ENCODE measurements at regions not wholly inside any gene's neighbourhood (a gene's known extent, or its start where the extent isn't known, plus 50 kb on each side); places are given as distances from the start of the nearest gene placed in this dataset.

DNA sequence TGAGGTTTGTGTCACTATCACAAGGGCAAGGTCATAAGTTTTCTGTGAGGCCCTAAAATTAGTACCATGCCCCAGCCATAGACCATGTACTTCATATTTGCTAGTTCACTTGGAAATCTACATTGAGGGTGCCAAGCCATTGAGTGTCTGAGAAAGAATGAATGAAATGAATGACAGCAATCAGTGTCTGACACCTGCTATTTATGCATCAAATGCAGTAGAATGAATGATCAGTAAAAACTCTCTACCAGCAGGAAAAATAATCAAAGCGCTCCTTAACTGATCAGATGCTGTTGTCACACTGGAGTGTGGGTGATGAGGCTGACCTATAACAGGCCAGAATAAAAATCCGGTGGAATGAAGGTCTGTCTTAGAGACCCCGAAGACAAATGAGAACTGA is 467.9 kb upstream of the B3GAT1 start:
- no peak overlapping the region for H3K27ac Mint-ChIP-seq
- no peak for DNase-seq
- no peaks in the 10 kb centered on the region for H3K9me3 Mint-ChIP-seq
- no peaks in the 10 kb centered on the region for H3K36me3 Mint-ChIP-seq
- no peak overlapping the region for H3K4me3 Mint-ChIP-seq
- H3K4me1 Mint-ChIP-seq = no peaks in the 10 kb centered on the region
- H3K27me3 Mint-ChIP-seq = peaks cover 14% of the 10 kb centered on the region

DNA sequence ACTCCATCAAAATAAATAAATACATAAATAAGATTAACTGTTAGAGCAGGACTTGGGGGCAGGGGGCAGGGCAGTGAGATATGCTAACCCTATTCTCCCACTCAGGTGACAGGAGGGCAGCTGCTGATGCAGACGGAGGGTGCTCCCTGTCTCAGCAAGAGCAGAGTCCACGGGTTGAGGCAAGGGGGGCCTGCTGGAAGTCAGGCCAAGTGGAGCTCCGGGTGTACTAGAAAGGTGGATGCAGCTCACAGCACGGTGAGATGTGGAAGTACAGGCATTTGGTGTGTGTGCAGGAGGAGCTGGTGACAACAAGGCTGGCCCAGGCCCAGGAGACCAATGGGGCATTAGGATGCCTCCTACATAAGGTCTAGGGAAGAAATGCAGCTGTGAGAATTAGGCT is 467.3 kb upstream of the B3GAT1 start:
- Mint-ChIP-seq H3K9me3 (no peaks in the 10 kb centered on the region), H3K36me3 (no peaks in the 10 kb centered on the region), H3K4me3 (no peak overlapping the region), H3K27me3 (peaks cover 14% of the 10 kb centered on the region), H3K27ac (no peak overlapping the region), H3K4me1 (no peaks in the 10 kb centered on the region)
- no peak for DNase-seq

DNA sequence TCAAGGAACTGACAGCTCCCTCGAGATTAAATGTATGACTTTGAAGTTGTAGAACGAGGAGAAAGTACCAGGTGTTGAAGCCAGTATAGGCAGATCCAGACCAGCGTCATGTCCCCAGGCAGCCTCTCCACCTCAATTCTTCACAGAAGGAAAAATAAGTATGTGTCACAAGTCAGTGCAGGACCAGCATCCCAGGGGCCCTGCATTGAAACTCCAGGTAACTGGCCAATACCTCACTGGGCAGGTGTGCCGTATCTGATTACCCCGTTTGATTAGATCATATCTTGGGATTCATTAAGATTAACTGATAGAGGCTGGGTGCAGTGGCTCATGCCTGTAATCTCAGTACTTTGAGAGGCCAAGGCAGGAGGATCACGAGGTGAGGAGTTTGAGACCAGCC is 466.7 kb upstream of the B3GAT1 start:
- Mint-ChIP-seq H3K27ac (no peak overlapping the region), H3K36me3 (no peaks in the 10 kb centered on the region), H3K9me3 (no peaks in the 10 kb centered on the region), H3K27me3 (peaks cover 12% of the 10 kb centered on the region), H3K4me1 (no peaks in the 10 kb centered on the region), H3K4me3 (no peak overlapping the region)
- no peak for DNase-seq

DNA sequence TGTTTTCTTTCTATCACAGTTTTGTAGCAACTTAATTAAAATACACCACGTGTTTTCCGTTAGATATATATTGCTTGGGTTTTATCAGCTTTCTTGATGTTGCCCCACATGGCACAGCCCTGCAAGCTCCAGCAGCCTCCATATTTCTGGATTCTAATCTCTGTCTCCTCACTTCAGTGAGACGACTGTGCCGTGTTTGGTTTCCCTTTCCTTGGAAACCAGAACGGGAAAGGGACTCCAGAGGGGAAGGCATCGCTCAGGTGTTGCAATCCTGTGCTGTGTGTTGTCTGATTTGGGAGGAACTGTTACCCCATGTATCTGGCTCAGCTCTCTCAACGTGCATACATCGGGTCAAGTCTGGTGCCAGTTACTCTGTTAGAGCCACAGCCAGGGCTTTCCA is 464.2 kb upstream of the B3GAT1 start:
- no peaks in the 10 kb centered on the region for H3K36me3 Mint-ChIP-seq
- no peak overlapping the region for H3K4me3 Mint-ChIP-seq
- no peak for DNase-seq
- no peaks in the 10 kb centered on the region for H3K9me3 Mint-ChIP-seq
- no peaks in the 10 kb centered on the region for H3K4me1 Mint-ChIP-seq
- H3K27me3 Mint-ChIP-seq = peaks cover 6% of the 10 kb centered on the region
- no peak overlapping the region for H3K27ac Mint-ChIP-seq

DNA sequence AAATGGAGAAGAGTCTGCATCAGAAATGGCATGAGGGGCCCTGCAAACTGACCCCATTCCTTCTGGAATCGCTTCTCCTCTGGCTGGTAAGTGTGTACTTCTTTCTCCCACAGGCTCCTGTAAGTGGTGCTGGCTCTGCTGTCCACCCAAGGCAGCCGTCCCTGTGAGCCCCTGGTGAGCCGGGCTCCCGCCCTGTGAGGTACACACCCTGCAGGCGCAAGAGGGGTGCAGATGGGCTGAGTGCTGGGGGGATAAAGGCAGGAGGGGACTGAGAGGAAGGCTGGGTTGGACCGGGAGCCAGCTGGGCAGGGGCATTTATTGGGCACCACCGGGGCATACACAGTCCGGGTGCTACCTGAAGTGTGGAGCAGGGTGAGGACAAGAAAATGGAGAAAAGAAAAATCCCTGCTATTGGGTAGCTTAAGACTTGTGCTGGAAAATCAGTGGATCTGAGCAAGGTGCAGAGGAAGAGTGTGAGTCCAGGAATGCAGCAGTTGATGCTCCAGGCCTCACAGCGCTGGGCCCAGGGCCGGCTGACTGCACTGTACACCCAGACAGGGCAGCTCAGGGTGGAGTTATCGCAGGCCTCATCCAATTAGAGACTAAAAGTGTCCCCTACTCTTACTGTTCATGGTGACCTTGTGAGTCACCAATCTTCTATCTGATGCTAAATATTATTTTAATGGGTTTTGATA is 455.1 kb upstream of the B3GAT1 start:
- Mint-ChIP-seq H3K4me1 (peaks cover 3% of the 10 kb centered on the region), H3K4me3 (no peak overlapping the region), H3K9me3 (no peaks in the 10 kb centered on the region), H3K36me3 (no peaks in the 10 kb centered on the region), H3K27me3 (peaks cover 4% of the 10 kb centered on the region), H3K27ac (no peak overlapping the region)
- no peak for DNase-seq

DNA sequence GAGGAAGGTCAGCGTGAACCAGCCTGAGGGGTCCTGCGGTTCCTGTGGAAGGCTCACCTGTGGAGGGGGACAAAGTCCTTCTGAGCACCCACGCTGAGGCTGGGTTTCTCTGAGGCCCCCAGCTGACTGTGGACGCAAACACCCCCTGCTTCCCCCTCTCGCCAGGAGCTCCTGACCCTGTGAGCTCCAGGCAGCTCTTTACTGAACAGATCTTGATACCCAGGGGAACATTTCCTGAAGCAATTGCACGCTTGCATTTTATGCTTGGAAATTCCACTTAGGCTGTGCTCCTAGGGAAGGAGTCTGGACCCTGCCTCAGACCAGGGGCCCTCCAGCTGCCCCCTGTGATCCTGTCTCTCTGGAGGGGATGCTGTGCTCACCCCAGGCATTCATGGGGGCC is 454.2 kb upstream of the B3GAT1 start:
- H3K4me3 Mint-ChIP-seq = no peak overlapping the region
- no peaks in the 10 kb centered on the region for H3K36me3 Mint-ChIP-seq
- no peak for DNase-seq
- peaks cover 6% of the 10 kb centered on the region for H3K27me3 Mint-ChIP-seq
- no peak overlapping the region for H3K27ac Mint-ChIP-seq
- peaks cover 3% of the 10 kb centered on the region for H3K4me1 Mint-ChIP-seq
- no peaks in the 10 kb centered on the region for H3K9me3 Mint-ChIP-seq

DNA sequence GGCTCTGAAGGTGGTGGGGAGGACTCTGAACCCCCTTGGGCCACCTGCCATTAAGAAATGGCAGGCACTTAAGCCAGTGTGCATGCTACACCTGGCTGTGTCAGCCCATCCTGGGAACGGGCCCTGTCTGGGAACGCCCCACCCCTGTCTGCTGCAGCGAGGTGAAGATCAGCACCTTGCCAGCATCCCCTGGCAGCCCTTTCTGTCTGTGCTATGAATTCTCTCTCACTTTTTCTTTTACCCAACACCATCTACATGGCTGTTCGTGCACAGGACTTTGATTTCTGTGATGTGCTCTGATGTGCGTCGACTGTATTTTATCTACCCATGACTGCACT is 452.9 kb upstream of the B3GAT1 start:
- H3K27ac Mint-ChIP-seq = no peak overlapping the region
- H3K36me3 Mint-ChIP-seq = no peaks in the 10 kb centered on the region
- no peak overlapping the region for H3K4me3 Mint-ChIP-seq
- DNase-seq = no peak
- no peaks in the 10 kb centered on the region for H3K9me3 Mint-ChIP-seq
- H3K4me1 Mint-ChIP-seq = peaks cover 3% of the 10 kb centered on the region
- H3K27me3 Mint-ChIP-seq = peaks cover 11% of the 10 kb centered on the region

DNA sequence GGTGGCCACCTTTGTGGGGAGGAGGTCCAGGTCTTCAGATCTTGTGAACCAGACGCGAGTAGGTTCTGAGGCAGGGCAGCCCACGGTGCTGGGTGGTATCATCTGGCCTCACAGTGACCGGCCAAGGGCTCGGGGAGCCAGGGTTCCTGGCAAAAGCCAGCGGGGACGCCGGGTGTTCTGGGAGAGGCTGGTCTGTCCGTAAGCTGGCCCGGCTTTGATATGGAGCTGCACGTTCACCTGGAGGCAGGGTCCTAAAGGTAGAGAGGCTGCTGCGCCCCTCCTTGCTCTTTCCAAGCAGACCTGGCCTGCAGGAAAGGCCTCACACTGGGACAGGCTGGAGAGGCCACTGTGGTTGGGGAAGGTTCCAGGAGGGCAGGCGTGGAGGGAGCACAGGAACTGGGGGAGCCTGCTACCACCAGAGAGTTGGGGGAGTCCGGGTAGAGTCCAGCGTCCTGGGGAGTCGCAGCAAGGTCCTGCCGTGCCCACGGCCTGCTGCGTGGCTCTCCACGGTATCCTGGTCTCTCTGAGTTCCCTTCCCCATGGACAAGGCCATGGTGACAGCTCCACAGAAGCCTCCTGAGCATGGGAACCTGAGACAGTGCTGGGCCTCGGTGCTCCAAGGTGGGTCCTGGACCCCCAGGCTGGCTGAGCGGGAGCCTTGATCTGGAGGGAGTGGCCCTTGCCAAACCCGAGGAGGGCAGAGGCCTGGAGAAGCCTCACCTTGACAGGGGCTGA is 452.4 kb upstream of the B3GAT1 start:
- Mint-ChIP-seq H3K4me1 (peaks cover 3% of the 10 kb centered on the region), H3K9me3 (no peaks in the 10 kb centered on the region), H3K36me3 (no peaks in the 10 kb centered on the region), H3K27me3 (peaks cover 11% of the 10 kb centered on the region), H3K4me3 (no peak overlapping the region), H3K27ac (no peak overlapping the region)
- no peak for DNase-seq

DNA sequence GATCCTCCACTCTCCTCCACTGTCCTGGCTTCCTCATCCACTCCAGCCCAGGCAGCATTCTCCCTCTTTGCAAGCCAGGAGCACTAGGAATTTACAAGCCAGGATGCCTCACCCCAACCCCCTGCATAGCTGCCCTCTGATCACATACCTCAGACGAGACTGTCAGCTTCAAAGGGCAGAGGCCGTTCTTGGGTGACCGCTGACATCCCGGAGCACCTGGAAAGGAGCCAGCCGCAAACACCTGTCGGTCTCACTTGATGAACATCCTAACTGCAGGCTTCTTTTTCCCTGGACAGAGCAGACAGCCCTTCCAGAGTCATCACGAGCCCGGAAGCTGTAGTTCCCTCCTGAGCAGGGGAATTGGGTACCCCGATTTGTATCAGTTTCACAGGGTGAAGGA is 451.3 kb upstream of the B3GAT1 start:
- Mint-ChIP-seq H3K4me3 (no peak overlapping the region), H3K4me1 (peaks cover 3% of the 10 kb centered on the region), H3K27me3 (peaks cover 11% of the 10 kb centered on the region), H3K36me3 (no peaks in the 10 kb centered on the region), H3K9me3 (no peaks in the 10 kb centered on the region), H3K27ac (no peak overlapping the region)
- no peak for DNase-seq

DNA sequence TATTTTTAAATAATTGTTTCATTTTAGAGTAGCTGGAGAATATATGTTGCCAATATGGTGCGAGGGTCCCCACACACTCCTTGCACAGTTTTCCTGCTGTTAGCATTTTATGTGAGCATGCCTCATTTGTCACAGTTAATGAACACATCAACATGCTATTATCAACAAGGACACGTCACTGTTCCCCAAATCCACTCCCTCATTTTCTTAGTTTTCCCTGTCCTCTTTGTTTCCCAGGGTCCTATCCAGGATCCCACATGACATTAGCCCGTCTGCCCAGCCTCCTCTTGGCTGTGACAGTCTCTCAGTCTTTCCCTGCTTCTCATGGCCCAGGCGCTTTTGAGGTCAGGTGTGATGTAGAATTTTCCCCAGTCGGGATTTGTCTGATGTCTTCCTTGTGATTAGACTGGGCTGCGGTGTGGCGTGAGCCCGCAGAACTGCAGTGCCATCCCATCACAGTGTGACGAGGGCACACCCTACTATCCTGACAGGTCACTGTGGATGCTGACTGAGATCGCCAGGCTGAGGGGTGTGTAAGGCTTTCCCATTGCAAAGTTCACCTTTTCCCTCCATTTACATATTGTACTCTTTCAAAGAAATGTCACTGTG is 450.6 kb upstream of the B3GAT1 start:
- no peak overlapping the region for H3K27ac Mint-ChIP-seq
- H3K36me3 Mint-ChIP-seq = no peaks in the 10 kb centered on the region
- DNase-seq = no peak
- H3K4me3 Mint-ChIP-seq = no peak overlapping the region
- no peaks in the 10 kb centered on the region for H3K9me3 Mint-ChIP-seq
- H3K4me1 Mint-ChIP-seq = no peaks in the 10 kb centered on the region
- H3K27me3 Mint-ChIP-seq = peaks cover 8% of the 10 kb centered on the region

DNA sequence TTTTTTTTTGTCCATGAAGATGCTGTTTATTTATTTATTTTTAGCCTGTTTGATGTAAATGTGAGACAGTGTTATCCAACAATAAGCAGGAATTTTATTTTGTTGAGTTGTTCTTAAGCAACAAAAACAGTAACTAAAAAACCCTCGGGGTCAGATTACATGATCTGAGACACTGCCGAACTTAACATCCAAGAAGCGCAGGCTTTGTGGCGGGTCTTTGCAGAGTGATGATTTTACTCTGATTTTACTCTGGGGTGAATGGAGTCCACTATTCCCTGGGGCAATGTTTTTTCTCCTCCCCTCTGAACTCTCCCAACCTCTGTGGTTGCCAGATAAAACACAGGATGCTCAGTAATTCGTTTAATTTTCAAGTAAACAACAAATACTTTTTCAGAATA is 450.1 kb upstream of the B3GAT1 start:
- no peak for DNase-seq
- no peaks in the 10 kb centered on the region for H3K36me3 Mint-ChIP-seq
- peaks cover 8% of the 10 kb centered on the region for H3K27me3 Mint-ChIP-seq
- no peaks in the 10 kb centered on the region for H3K4me1 Mint-ChIP-seq
- H3K27ac Mint-ChIP-seq = no peak overlapping the region
- H3K9me3 Mint-ChIP-seq = no peaks in the 10 kb centered on the region
- no peak overlapping the region for H3K4me3 Mint-ChIP-seq

DNA sequence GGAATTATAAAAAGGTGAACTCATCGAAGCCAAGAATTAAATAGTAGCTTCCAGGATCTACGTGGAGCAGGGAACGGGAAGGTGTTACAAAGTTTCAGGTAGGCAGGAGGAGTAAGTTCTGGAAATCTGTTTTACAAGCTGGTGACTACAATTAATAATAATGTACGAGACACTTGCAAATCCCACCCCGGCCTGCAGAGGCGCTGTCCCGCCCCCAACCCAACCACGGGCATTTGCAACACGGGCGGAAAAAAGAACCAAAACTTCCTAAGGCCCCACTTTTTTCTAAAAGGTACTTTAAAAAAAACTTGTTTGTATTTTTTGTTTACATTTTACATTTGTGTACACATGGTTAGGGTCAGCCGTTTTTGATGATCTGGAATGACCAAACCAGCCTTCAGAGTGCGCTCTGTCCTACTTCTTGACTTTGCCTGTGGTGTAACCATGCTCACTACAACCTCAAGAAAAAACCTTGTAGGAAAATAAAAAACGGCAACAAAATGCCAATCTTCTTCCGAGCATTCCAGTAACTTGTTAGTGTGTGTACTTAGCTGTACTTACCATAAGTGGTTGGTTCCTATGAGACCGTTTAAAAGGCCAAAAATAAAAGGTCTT is 449.6 kb upstream of the B3GAT1 start:
- Mint-ChIP-seq H3K4me3 (no peak overlapping the region), H3K27ac (no peak overlapping the region), H3K4me1 (no peaks in the 10 kb centered on the region), H3K36me3 (no peaks in the 10 kb centered on the region), H3K9me3 (no peaks in the 10 kb centered on the region), H3K27me3 (peaks cover 8% of the 10 kb centered on the region)
- DNase-seq = no peak

DNA sequence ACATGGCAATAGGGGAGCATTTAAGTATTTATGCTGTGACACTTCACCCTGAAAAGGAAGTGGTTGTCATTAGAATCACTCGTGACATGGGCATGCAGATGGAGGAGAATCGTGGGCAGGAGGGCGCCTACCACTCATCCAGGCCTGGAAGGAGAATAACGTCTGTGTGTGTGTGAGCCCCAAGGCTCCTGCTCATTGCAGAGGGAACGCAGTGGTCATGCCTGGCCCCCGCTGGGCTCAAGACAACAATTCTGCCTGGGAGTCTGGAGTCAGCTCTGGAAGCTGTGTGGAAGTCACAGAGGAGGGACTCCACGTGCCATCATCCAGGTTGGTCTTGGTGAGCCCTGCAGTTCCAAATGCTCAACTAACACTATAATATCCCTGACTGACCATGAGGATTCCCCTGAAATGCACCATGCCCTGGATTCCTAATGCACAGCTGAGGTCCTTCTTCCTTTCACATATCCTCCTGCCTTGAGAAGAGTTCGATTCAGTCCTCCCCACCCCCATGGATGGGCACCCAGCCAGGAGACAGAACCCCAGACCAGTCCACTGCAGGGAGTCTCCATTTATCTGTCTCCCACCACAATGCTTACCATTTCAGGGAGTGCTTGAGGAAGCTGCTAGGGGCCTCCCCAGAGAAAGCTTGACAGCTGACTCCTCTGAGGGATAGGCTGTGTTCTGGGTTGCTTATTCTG is 446.9 kb upstream of the B3GAT1 start:
- H3K36me3 Mint-ChIP-seq = no peaks in the 10 kb centered on the region
- peaks cover 8% of the 10 kb centered on the region for H3K27me3 Mint-ChIP-seq
- H3K4me1 Mint-ChIP-seq = no peaks in the 10 kb centered on the region
- no peak overlapping the region for H3K27ac Mint-ChIP-seq
- H3K9me3 Mint-ChIP-seq = no peaks in the 10 kb centered on the region
- no peak overlapping the region for H3K4me3 Mint-ChIP-seq
- DNase-seq = no peak

DNA sequence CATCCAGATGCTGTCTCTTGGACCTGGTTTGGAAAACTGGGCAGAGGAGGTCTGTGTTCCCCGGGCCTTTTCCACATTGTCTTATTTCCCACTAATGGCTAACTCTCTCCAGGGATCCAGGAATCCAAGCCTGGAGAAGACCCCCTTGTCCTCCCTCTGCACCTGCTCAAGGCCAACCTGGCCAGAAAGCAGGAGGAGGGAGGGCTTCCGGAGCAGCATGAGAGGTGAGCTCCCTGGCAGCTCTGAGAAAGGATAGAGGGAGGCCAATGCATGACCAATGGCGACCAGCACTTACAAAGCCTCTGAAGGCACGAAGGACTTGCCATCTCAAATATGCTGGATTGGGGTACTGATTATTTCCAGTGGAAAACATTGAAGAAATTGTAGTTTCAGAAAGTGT is 445.0 kb upstream of the B3GAT1 start:
- H3K27ac Mint-ChIP-seq = no peak overlapping the region
- H3K27me3 Mint-ChIP-seq = peaks cover 8% of the 10 kb centered on the region
- no peaks in the 10 kb centered on the region for H3K36me3 Mint-ChIP-seq
- no peaks in the 10 kb centered on the region for H3K4me1 Mint-ChIP-seq
- H3K9me3 Mint-ChIP-seq = no peaks in the 10 kb centered on the region
- DNase-seq = no peak
- no peak overlapping the region for H3K4me3 Mint-ChIP-seq
